ENCODE measurements at regions not wholly inside any gene's neighbourhood (a gene's known extent, or its start where the extent isn't known, plus 50 kb on each side); places are given as distances from the start of the nearest gene placed in this dataset.

GRCh38 chr4:122259849-122260248 is 107.7 kb downstream of the BLTP1 start:
- H2BK12ac ChIP-seq (ENCODE audit: low read length in 2 of 2) = no peak overlapping the region
- H3K4me2 ChIP-seq (ENCODE audit: low read length, poor library complexity, severe bottlenecking) = no peak overlapping the region
- no peak overlapping the region for H2BK120ac ChIP-seq (ENCODE audit: low read depth, low read length)
- no peak overlapping the region for H3K23ac ChIP-seq (ENCODE audit: low read length in 2 of 2)
- peaks cover 6 to 93% of the 10 kb centered on the region in 2 experiments for H3K36me3 ChIP-seq (ENCODE audit: control insufficient read depth in 1 of 2, insufficient read depth in 2 of 2, low read depth in 1 of 2, low read length in 2 of 2)
- no peak overlapping the region for H3K14ac ChIP-seq (ENCODE audit: low read length in 2 of 2)
- H3K79me1 ChIP-seq (replicated peaks; ENCODE audit: low read length, poor library complexity, severe bottlenecking) = peaks cover 2% of the 10 kb centered on the region
- no peaks in the 10 kb centered on the region for H3K27me3 ChIP-seq (ENCODE audit: control insufficient read depth in 1 of 2, insufficient read depth in 1 of 2, low read length in 2 of 2)
- no peak overlapping the region for H3K4me3 ChIP-seq (ENCODE audit: insufficient read depth in 1 of 2, low read depth in 1 of 2, low read length in 2 of 2)
- no peak overlapping the region for H3K27ac ChIP-seq (ENCODE audit: low read length, poor library complexity, severe bottlenecking)
- WGBS = no CpG with 5 or more reads among the region's 1 CpG
- H2BK15ac ChIP-seq (ENCODE audit: low read depth, poor library complexity, severe bottlenecking) = no peak overlapping the region
- H3K4ac ChIP-seq (ENCODE audit: low read depth in 1 of 2, low read length in 2 of 2) = no peak overlapping the region
- DNase-seq = no peak
- no peak overlapping the region for H3K18ac ChIP-seq (ENCODE audit: low read depth in 1 of 2, low read length in 2 of 2)
- H4K8ac ChIP-seq (ENCODE audit: low read length) = no peak overlapping the region
- H2BK5ac ChIP-seq (ENCODE audit: low read depth, low read length, poor library complexity, severe bottlenecking) = no peak overlapping the region
- H3K9me3 ChIP-seq (ENCODE audit: control insufficient read depth, low read length) = no peaks in the 10 kb centered on the region
- no peak overlapping the region for H2AFZ ChIP-seq (ENCODE audit: low read depth, low read length)
- no peak overlapping the region for H3K9ac ChIP-seq (ENCODE audit: low read length)
- no peak overlapping the region for H2AK5ac ChIP-seq (ENCODE audit: low read length, severe bottlenecking)
- H4K91ac ChIP-seq (ENCODE audit: low read length) = no peak overlapping the region
- H3K4me1 ChIP-seq (ENCODE audit: control insufficient read depth, insufficient read depth, low read depth, low read length) = no peaks in the 10 kb centered on the region

GRCh38 chr4:122276359-122276758 is 102.5 kb upstream of the ADAD1 start:
- Histone ChIP-seq H2BK120ac (ENCODE audit: low read depth, low read length) (no peak overlapping the region), H2BK15ac (ENCODE audit: low read depth, poor library complexity, severe bottlenecking) (no peak overlapping the region), H2BK12ac (ENCODE audit: low read length in 2 of 2) (no peak overlapping the region), H3K4me1 (ENCODE audit: control insufficient read depth, insufficient read depth, low read depth, low read length) (no peaks in the 10 kb centered on the region), H4K91ac (ENCODE audit: low read length) (no peak overlapping the region), H3K27me3 (ENCODE audit: control insufficient read depth in 1 of 2, insufficient read depth in 1 of 2, low read length in 2 of 2) (no peaks in the 10 kb centered on the region), H3K23ac (ENCODE audit: low read length in 2 of 2) (no peak overlapping the region), H3K18ac (ENCODE audit: low read depth in 1 of 2, low read length in 2 of 2) (no peak overlapping the region), H4K8ac (ENCODE audit: low read length) (no peak overlapping the region), H3K4ac (ENCODE audit: low read depth in 1 of 2, low read length in 2 of 2) (no peak overlapping the region), H3K36me3 (ENCODE audit: control insufficient read depth in 1 of 2, insufficient read depth in 2 of 2, low read depth in 1 of 2, low read length in 2 of 2) (peaks cover 4 to 74% of the 10 kb centered on the region in 2 experiments), H3K79me1 (replicated peaks; ENCODE audit: low read length, poor library complexity, severe bottlenecking) (no peaks in the 10 kb centered on the region), H2AFZ (ENCODE audit: low read depth, low read length) (no peak overlapping the region), H3K27ac (ENCODE audit: low read length, poor library complexity, severe bottlenecking) (no peak overlapping the region), H3K4me2 (ENCODE audit: low read length, poor library complexity, severe bottlenecking) (no peak overlapping the region), H2BK5ac (ENCODE audit: low read depth, low read length, poor library complexity, severe bottlenecking) (no peak overlapping the region), H3K4me3 (ENCODE audit: insufficient read depth in 1 of 2, low read depth in 1 of 2, low read length in 2 of 2) (no peak overlapping the region), H3K9me3 (ENCODE audit: control insufficient read depth, low read length) (no peaks in the 10 kb centered on the region), H3K9ac (ENCODE audit: low read length) (no peak overlapping the region), H3K14ac (ENCODE audit: low read length in 2 of 2) (no peak overlapping the region), H2AK5ac (ENCODE audit: low read length, severe bottlenecking) (no peak overlapping the region)
- WGBS = no CpG with 5 or more reads among the region's 1 CpG
- DNase-seq = no peak

GRCh38 chr4:122278976-122279375 is 99.8 kb upstream of the ADAD1 start:
- no peak overlapping the region for H2AFZ ChIP-seq (ENCODE audit: low read depth, low read length)
- H3K4me1 ChIP-seq (ENCODE audit: control insufficient read depth, insufficient read depth, low read depth, low read length) = no peaks in the 10 kb centered on the region
- H3K14ac ChIP-seq (ENCODE audit: low read length in 2 of 2) = no peak overlapping the region
- H3K27me3 ChIP-seq (ENCODE audit: control insufficient read depth in 1 of 2, insufficient read depth in 1 of 2, low read length in 2 of 2) = no peaks in the 10 kb centered on the region
- H3K23ac ChIP-seq (ENCODE audit: low read length in 2 of 2) = no peak overlapping the region
- no peak for DNase-seq
- H4K8ac ChIP-seq (ENCODE audit: low read length) = no peak overlapping the region
- H2BK5ac ChIP-seq (ENCODE audit: low read depth, low read length, poor library complexity, severe bottlenecking) = no peak overlapping the region
- no peak overlapping the region for H3K27ac ChIP-seq (ENCODE audit: low read length, poor library complexity, severe bottlenecking)
- H3K4me3 ChIP-seq (ENCODE audit: insufficient read depth in 1 of 2, low read depth in 1 of 2, low read length in 2 of 2) = no peak overlapping the region
- no peak overlapping the region for H2BK120ac ChIP-seq (ENCODE audit: low read depth, low read length)
- no peak overlapping the region for H2BK15ac ChIP-seq (ENCODE audit: low read depth, poor library complexity, severe bottlenecking)
- H3K79me1 ChIP-seq (replicated peaks; ENCODE audit: low read length, poor library complexity, severe bottlenecking) = no peaks in the 10 kb centered on the region
- no peak overlapping the region for H2AK5ac ChIP-seq (ENCODE audit: low read length, severe bottlenecking)
- H3K4me2 ChIP-seq (ENCODE audit: low read length, poor library complexity, severe bottlenecking) = no peak overlapping the region
- H3K18ac ChIP-seq (ENCODE audit: low read depth in 1 of 2, low read length in 2 of 2) = no peak overlapping the region
- no peak overlapping the region for H3K9ac ChIP-seq (ENCODE audit: low read length)
- WGBS = 96% methylated on average over 1 of the region's 1 CpG
- H2BK12ac ChIP-seq (ENCODE audit: low read length in 2 of 2) = no peak overlapping the region
- H4K91ac ChIP-seq (ENCODE audit: low read length) = no peak overlapping the region
- peaks cover 8 to 70% of the 10 kb centered on the region in 2 experiments for H3K36me3 ChIP-seq (ENCODE audit: control insufficient read depth in 1 of 2, insufficient read depth in 2 of 2, low read depth in 1 of 2, low read length in 2 of 2)
- H3K9me3 ChIP-seq (ENCODE audit: control insufficient read depth, low read length) = no peaks in the 10 kb centered on the region
- H3K4ac ChIP-seq (ENCODE audit: low read depth in 1 of 2, low read length in 2 of 2) = no peak overlapping the region

DNA sequence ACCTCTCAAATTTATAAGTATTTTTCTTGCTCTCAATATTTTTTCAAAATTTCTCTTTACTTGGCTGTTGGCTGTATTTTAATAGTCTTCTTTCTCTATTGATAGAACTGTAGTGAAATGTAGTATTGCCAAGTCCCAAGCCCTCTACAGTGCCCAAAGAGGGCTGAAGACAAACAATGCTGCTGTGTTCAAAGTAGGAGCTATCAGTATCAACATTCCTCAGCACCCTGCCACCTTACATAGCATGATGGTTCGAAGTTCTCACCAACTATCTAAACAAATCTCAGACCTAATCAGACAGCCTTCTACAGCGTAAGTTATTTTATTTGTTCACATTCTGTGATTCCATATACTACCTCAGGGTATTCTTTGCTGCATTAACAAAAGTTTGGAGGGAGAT is 99.1 kb upstream of the ADAD1 start:
- Histone ChIP-seq H2BK15ac (ENCODE audit: low read depth, poor library complexity, severe bottlenecking) (no peak overlapping the region), H3K9ac (ENCODE audit: low read length) (no peak overlapping the region), H3K27me3 (ENCODE audit: control insufficient read depth in 1 of 2, insufficient read depth in 1 of 2, low read length in 2 of 2) (no peaks in the 10 kb centered on the region)

More for the DNA sequence above, 99.1 kb upstream of the ADAD1 start:
- H2BK5ac ChIP-seq (ENCODE audit: low read depth, low read length, poor library complexity, severe bottlenecking) = no peak overlapping the region
- no peak overlapping the region for H2BK12ac ChIP-seq (ENCODE audit: low read length in 2 of 2)
- H3K4me1 ChIP-seq (ENCODE audit: control insufficient read depth, insufficient read depth, low read depth, low read length) = no peaks in the 10 kb centered on the region
- H4K8ac ChIP-seq (ENCODE audit: low read length) = no peak overlapping the region
- no peak overlapping the region for H3K4me3 ChIP-seq (ENCODE audit: insufficient read depth in 1 of 2, low read depth in 1 of 2, low read length in 2 of 2)
- H3K23ac ChIP-seq (ENCODE audit: low read length in 2 of 2) = no peak overlapping the region
- H2AFZ ChIP-seq (ENCODE audit: low read depth, low read length) = no peak overlapping the region
- no peaks in the 10 kb centered on the region for H3K79me1 ChIP-seq (replicated peaks; ENCODE audit: low read length, poor library complexity, severe bottlenecking)
- peaks cover 8 to 68% of the 10 kb centered on the region in 2 experiments for H3K36me3 ChIP-seq (ENCODE audit: control insufficient read depth in 1 of 2, insufficient read depth in 2 of 2, low read depth in 1 of 2, low read length in 2 of 2)
- H3K4ac ChIP-seq (ENCODE audit: low read depth in 1 of 2, low read length in 2 of 2) = no peak overlapping the region
- H3K27ac ChIP-seq (ENCODE audit: low read length, poor library complexity, severe bottlenecking) = no peak overlapping the region
- no peak overlapping the region for H2BK120ac ChIP-seq (ENCODE audit: low read depth, low read length)
- no peak overlapping the region for H3K14ac ChIP-seq (ENCODE audit: low read length in 2 of 2)
- no peak overlapping the region for H2AK5ac ChIP-seq (ENCODE audit: low read length, severe bottlenecking)
- no peak overlapping the region for H3K18ac ChIP-seq (ENCODE audit: low read depth in 1 of 2, low read length in 2 of 2)
- H4K91ac ChIP-seq (ENCODE audit: low read length) = no peak overlapping the region
- DNase-seq = no peak
- no peaks in the 10 kb centered on the region for H3K9me3 ChIP-seq (ENCODE audit: control insufficient read depth, low read length)
- 100% methylated on average over 1 of the region's 2 CpGs for WGBS
- no peak overlapping the region for H3K4me2 ChIP-seq (ENCODE audit: low read length, poor library complexity, severe bottlenecking)
